DOHH2 (cell line): ENCODE measurements at regions not wholly inside any gene's neighbourhood (a gene's known extent, or its start where the extent isn't known, plus 50 kb on each side); places are given as distances from the start of the nearest gene placed in this dataset.

Source experiments
- CTCF ChIP-seq: fragments of 200-600 bp; sonication (generic); IDR thresholded peaks from one replicate; pipeline ENCODE4 v1.5.1; 2014; ENCODE audit warnings: antibody characterized with exemption, mild to moderate bottlenecking, low read depth, low read length; ENCODE audit not compliant: poor library complexity, severe bottlenecking
- EZH2phosphoT487 ChIP-seq: fragments of 200-600 bp; sonication (generic); IDR thresholded peaks from 2 replicates; pipeline ENCODE4 v1.6.1; 2017; ENCODE audit warnings: borderline replicate concordance, mild to moderate bottlenecking, antibody characterized with exemption, low read length, moderate library complexity, mixed read lengths

- no peak for TF ChIP-seq CTCF
- TF ChIP-seq EZH2phosphoT487, result no peak
Measured at GRCh38 chr16:77610496-77610895, 111.8 kb upstream of the NUDT7 start.
